A549 (cell line): ENCODE measurements at regions not wholly inside any gene's neighbourhood (a gene's known extent, or its start where the extent isn't known, plus 50 kb on each side); places are given as distances from the start of the nearest gene placed in this dataset.

Source experiments
- ATAC-seq, 2 experiments: fragments of 200-7000 bp in 1 of 2; fragments of >200 bp in 1 of 2; cut with Nextera tagmentation in 1 of 2; cut with Tn5 transposase in 1 of 2; 3 replicates each; pipeline versions ENCODE4 v1.8.0 to v1.9.1; 2018 to 2020; ENCODE audit warnings: mild to moderate bottlenecking in 1 of 2, moderate library complexity in 1 of 2
- CTCF ChIA-PET: fragments of 300-600 bp; sonication (Branson Sonifier 250); formaldehyde crosslinking; extraction: SDS; loops from one replicate; lab custom pipeline; 2021; ENCODE audit warnings: antibody characterized with exemption, inconsistent platforms; lab: Yijun Ruan, JAX
- POLR2A ChIA-PET: fragments of 350-600 bp; formaldehyde crosslinking; extraction: SDS; loops from one replicate; lab custom pipeline; 2021; ENCODE audit warnings: antibody characterized with exemption, inconsistent platforms; lab: Yijun Ruan, JAX
- DNase-seq, 2 experiments: peaks; one replicate each; pipeline versions ENCODE4 v3.0.0 to v3.0.0-alpha.2; 2011 to 2016; ENCODE audit warnings: low read depth in 1 of 2, low spot score in 1 of 2
- FAIRE-seq: peaks from 2 replicates; lab custom pipeline; 2011; peaks lifted over from hg19 to GRCh38; lab: Jason Lieb, UNC
- H3K27ac ChIP-seq, 2 experiments: fragments of >200 bp; sonication (Bioruptor Twin); formaldehyde crosslinking; 3 replicates each; pipeline ENCODE4 v1.5.1; 2016 to 2017
- H3K4me1 ChIP-seq: fragments of >200 bp; sonication (Bioruptor Twin); formaldehyde crosslinking; 3 replicates; pipeline ENCODE4 v1.6.1; 2016
- H3K4me2 ChIP-seq: fragments of >200 bp; sonication (Bioruptor Twin); formaldehyde crosslinking; 3 replicates; pipeline ENCODE4 v1.6.1; 2016
- H3K4me3 ChIP-seq: fragments of >200 bp; sonication (Bioruptor Twin); formaldehyde crosslinking; 3 replicates; pipeline ENCODE4 v1.5.1; 2016
- H3K9me3 ChIP-seq: fragments of >200 bp; sonication (Bioruptor Twin); formaldehyde crosslinking; 3 replicates; pipeline ENCODE4 v1.6.1; 2016
- ATOH8 ChIP-seq: fragments of 250-450 bp; sonication (Bioruptor Pico); IDR thresholded peaks from 2 replicates; pipeline ENCODE4 v1.5.0; 2020; ENCODE audit warnings: low read depth, mild to moderate bottlenecking, moderate library complexity
- CBX2 ChIP-seq: fragments of 200-600 bp; sonication (generic); IDR thresholded peaks from 2 replicates; pipeline ENCODE4 v1.6.1; 2016; ENCODE audit warnings: low read depth, mild to moderate bottlenecking, borderline replicate concordance
- CEBPB ChIP-seq, 2 experiments: fragments of >200 bp in 1 of 2; sonication (Bioruptor Twin) in 1 of 2; formaldehyde crosslinking in 1 of 2; IDR thresholded peaks; 2 replicates each; pipeline ENCODE4 v1.6.1; 2012 to 2016
- CHD2 ChIP-seq: fragments of 150-350 bp; IDR thresholded peaks from 2 replicates; pipeline ENCODE4 v1.6.1; 2014; ENCODE audit warnings: low read length; ENCODE audit not compliant: partially characterized antibody
- CTCF ChIP-seq: fragments of >200 bp; sonication (Bioruptor Twin); formaldehyde crosslinking; IDR thresholded peaks from 3 replicates; pipeline ENCODE4 v1.5.1; 2016
- EHF ChIP-seq: fragments of 250-450 bp; sonication (Bioruptor Pico); IDR thresholded peaks from 2 replicates; pipeline ENCODE4 v1.5.0; 2020; ENCODE audit warnings: mild to moderate bottlenecking
- EHMT2 ChIP-seq: fragments of 200-600 bp; sonication (generic); IDR thresholded peaks from 2 replicates; pipeline ENCODE4 v1.6.1; 2016; ENCODE audit warnings: antibody characterized with exemption, low read depth, mild to moderate bottlenecking, moderate library complexity
- FOSB ChIP-seq: fragments of 250-450 bp; sonication (Bioruptor Pico); IDR thresholded peaks from 2 replicates; pipeline ENCODE4 v1.5.0; 2020; ENCODE audit warnings: mild to moderate bottlenecking, moderate library complexity
- FOSL2 ChIP-seq, 2 experiments: fragments of 450-650 bp in 1 of 2; fragments of >200 bp in 1 of 2; sonication (Bioruptor Twin) in 1 of 2; formaldehyde crosslinking; IDR thresholded peaks; 2 replicates each; pipeline versions ENCODE4 v1.5.0 to v1.6.1; 2016 to 2020; ENCODE audit warnings: mild to moderate bottlenecking in 1 of 2, moderate library complexity in 1 of 2
- HDAC2 ChIP-seq: fragments of 200-600 bp; sonication (generic); IDR thresholded peaks from 2 replicates; pipeline ENCODE4 v1.6.1; 2016
- HES2 ChIP-seq: fragments of >200 bp; sonication (Bioruptor Twin); formaldehyde crosslinking; IDR thresholded peaks from 2 replicates; pipeline ENCODE4 v1.6.1; 2016
- HEYL ChIP-seq: fragments of 250-450 bp; sonication (Bioruptor Pico); IDR thresholded peaks from 2 replicates; pipeline ENCODE4 v1.8.0; 2021; ENCODE audit warnings: mild to moderate bottlenecking, moderate library complexity
- HOXB5 ChIP-seq: fragments of 250-450 bp; sonication (Bioruptor Pico); IDR thresholded peaks from 2 replicates; pipeline ENCODE4 v1.5.0; 2020; ENCODE audit warnings: mild to moderate bottlenecking, moderate library complexity
- KDM5A ChIP-seq: fragments of 200-600 bp; sonication (generic); IDR thresholded peaks from 2 replicates; pipeline ENCODE4 v1.6.1; 2016; ENCODE audit warnings: antibody characterized with exemption, mild to moderate bottlenecking
- MAX ChIP-seq: IDR thresholded peaks from 2 replicates; pipeline ENCODE4 v1.6.1; 2012
- MYC ChIP-seq: IDR thresholded peaks from 2 replicates; pipeline ENCODE4 v1.6.1; 2012; ENCODE audit warnings: mild to moderate bottlenecking, inconsistent platforms, low read length, improper control_type of control experiment, borderline replicate concordance
- NFE2L2 ChIP-seq: fragments of 150-350 bp; conservative IDR thresholded peaks from 2 replicates; pipeline ENCODE4 v1.6.1; 2014; ENCODE audit warnings: low read length
- PBX3 ChIP-seq: IDR thresholded peaks from 2 replicates; pipeline ENCODE4 v1.6.1; 2012
- PHF8 ChIP-seq: fragments of 200-600 bp; sonication (generic); IDR thresholded peaks from 2 replicates; pipeline ENCODE4 v1.6.1; 2016; ENCODE audit warnings: low read depth, mild to moderate bottlenecking, antibody characterized with exemption, moderate library complexity, borderline replicate concordance
- POLR2A ChIP-seq: IDR thresholded peaks from 2 replicates; pipeline ENCODE4 v1.6.1; 2012; ENCODE audit warnings: mild to moderate bottlenecking, low read length
- RAD21 ChIP-seq, 2 experiments: fragments of >200 bp in 1 of 2; sonication (Bioruptor Twin) in 1 of 2; formaldehyde crosslinking in 1 of 2; IDR thresholded peaks in 1 of 2; conservative IDR thresholded peaks in 1 of 2; 2 replicates in 1 of 2; 3 replicates in 1 of 2; pipeline ENCODE4 v1.6.1; 2012 to 2018; ENCODE audit warnings: inconsistent platforms in 1 of 2
- RCOR1 ChIP-seq: fragments of 150-350 bp; IDR thresholded peaks from 2 replicates; pipeline ENCODE4 v1.6.1; 2014; ENCODE audit warnings: antibody characterized with exemption, low read length, low read depth
- SMC3 ChIP-seq: fragments of >200 bp; sonication (Bioruptor Twin); formaldehyde crosslinking; IDR thresholded peaks from 3 replicates; pipeline ENCODE4 v1.6.1; 2018; ENCODE audit warnings: inconsistent platforms
- TP53 ChIP-seq: fragments of 250-450 bp; sonication (Bioruptor Pico); IDR thresholded peaks from 2 replicates; pipeline ENCODE4 v1.5.0; 2021; ENCODE audit warnings: mild to moderate bottlenecking, moderate library complexity
- USF2 ChIP-seq: fragments of 450-650 bp; IDR thresholded peaks from 2 replicates; pipeline ENCODE4 v1.6.1; 2014; ENCODE audit warnings: antibody characterized with exemption
- ZFP36 ChIP-seq: fragments of 450-650 bp; IDR thresholded peaks from 2 replicates; pipeline ENCODE4 v1.6.1; 2014; ENCODE audit warnings: borderline replicate concordance; ENCODE audit not compliant: partially characterized antibody
- WGBS: methylation state at CpG from one replicate; pipeline ENCODE4 v1.1.6; 2017; ENCODE audit errors: missing lambda C conversion rate; 5-methylcytosine and 5-hydroxymethylcytosine counted together

GRCh38 chr2:47708801-47709499 lies 74.0 kb upstream of the MSH6 start:
- Histone ChIP-seq H3K4me1 (no peaks in the 10 kb centered on the region), H3K9me3 (no peaks in the 10 kb centered on the region), H3K27ac (no peak overlapping the region), H3K4me2 (no peak overlapping the region), H3K4me3 (no peak overlapping the region)
- FAIRE-seq (no peak), ATAC-seq (no peak), DNase-seq (no peak)
- TF ChIP-seq NFE2L2, result no peak
- no peak for TF ChIP-seq SMC3
- POLR2A ChIA-PET, result no interaction called here
- 62% methylated on average over 4 of the region's 4 CpGs for WGBS
- CTCF ChIA-PET, result interaction anchor here (1.5 kb wide), 1 partner anchor 15 kb away, joined by 3 read pairs; no protein-coding TSS in a partner anchor

GRCh38 chr2:47704287-47704686 lies 78.7 kb upstream of the MSH6 start:
- DNase-seq, result no peak
- 9% methylated on average over 2 of the region's 2 CpGs for WGBS
- H3K9me3 ChIP-seq, result no peaks in the 10 kb centered on the region
- H3K4me2 ChIP-seq, result no peak overlapping the region
- no peak overlapping the region for H3K4me3 ChIP-seq
- H3K27ac ChIP-seq, result no peak overlapping the region
- ATAC-seq, result no peak
- ChIA-PET POLR2A (no interaction called here), CTCF (interaction anchor here (0.7 to 1.1 kb wide), 2 partner anchors 22 to 63 kb away, joined by 3 to 6 read pairs; no protein-coding TSS in a partner anchor)
- no peak for FAIRE-seq
- TF ChIP-seq EHMT2, result no peak
- TF ChIP-seq TP53 (CRISPR knock-in tag), result no peak
- no peak for TF ChIP-seq PHF8
- no peak for TF ChIP-seq RCOR1
- no peak for TF ChIP-seq CHD2
- TF ChIP-seq ATOH8 (CRISPR knock-in tag), result no peak
- TF ChIP-seq HOXB5 (CRISPR knock-in tag), result no peak
- TF ChIP-seq NFE2L2, result no peak
- TF ChIP-seq ZFP36, result no peak
- no peak for TF ChIP-seq FOSL2 (IDR thresholded peaks at IDR 0.05)
- TF ChIP-seq FOSL2 (CRISPR knock-in tag; IDR thresholded peaks at IDR 0.05), result no peak
- no peak for TF ChIP-seq EHF (CRISPR knock-in tag)
- TF ChIP-seq CBX2, result no peak
- no peak for TF ChIP-seq HEYL (CRISPR knock-in tag)
- TF ChIP-seq MYC, result no peak
- TF ChIP-seq MAX, result no peak
- TF ChIP-seq USF2, result no peak
- no peaks in the 10 kb centered on the region for H3K4me1 ChIP-seq

- ATAC-seq (no peak), DNase-seq (no peak), FAIRE-seq (no peak)
- Histone ChIP-seq H3K4me3 (no peak overlapping the region), H3K4me2 (no peak overlapping the region), H3K27ac (no peak overlapping the region), H3K4me1 (no peaks in the 10 kb centered on the region), H3K9me3 (no peaks in the 10 kb centered on the region)
- TF ChIP-seq HOXB5 (CRISPR knock-in tag) (no peak), CEBPB (IDR thresholded peaks at IDR 0.05) (no peak), CBX2 (no peak), CTCF (no peak), ATOH8 (CRISPR knock-in tag) (no peak), HES2 (no peak), FOSB (CRISPR knock-in tag) (no peak), RAD21 (conservative IDR thresholded peaks at IDR 0.05 in 1 of 2, IDR thresholded peaks at IDR 0.05 in 1 of 2) (no peak), HDAC2 (no peak), PBX3 (no peak), POLR2A (no peak), KDM5A (no peak)
- WGBS, result 59% methylated on average over 1 of the region's 1 CpG
- ChIA-PET CTCF (no interaction called here), POLR2A (no interaction called here)
Measured at GRCh38 chr2:47699533-47700215, 83.3 kb upstream of the MSH6 start.
